Vagina (tissue), 2 donors: ENCODE measurements at regions not wholly inside any gene's neighbourhood (a gene's known extent, or its start where the extent isn't known, plus 50 kb on each side); places are given as distances from the start of the nearest gene placed in this dataset.
A peak's percentile ranks its signal among the peaks of the same experiment; 100 is the strongest.

ENCODE experiments used
- DNase-seq, 2 donors: peaks; one replicate each; pipeline ENCODE4 v3.0.0-alpha.2; 2017; ENCODE audit errors: extremely low spot score in 2 of 2
- H3K27ac ChIP-seq: fragments of 200-600 bp; sonication (generic); one replicate; pipeline ENCODE4 v1.5.1; 2019
- H3K27me3 ChIP-seq: fragments of 200-600 bp; sonication (generic); one replicate; pipeline ENCODE4 v1.5.1; 2019
- H3K36me3 ChIP-seq, 2 donors: fragments of 200-600 bp; sonication (generic); one replicate each; pipeline ENCODE4 v1.5.1; 2017 to 2019
- H3K4me1 ChIP-seq: fragments of 200-600 bp; sonication (generic); one replicate; pipeline ENCODE4 v1.5.1; 2019
- H3K4me3 ChIP-seq, 2 donors: fragments of 200-600 bp; sonication (generic); 1 replicate in 1 of 2; 2 replicates in 1 of 2; pipeline ENCODE4 v1.5.1; 2016 to 2019
- H3K9me3 ChIP-seq: fragments of 200-600 bp; sonication (generic); one replicate; pipeline ENCODE4 v1.5.1; 2019
- CTCF ChIP-seq, 3 experiments: fragments of 450-650 bp in 2 of 3; fragments of 200-600 bp in 1 of 3; sonication (generic) in 1 of 3; IDR thresholded peaks; one replicate each; pipeline ENCODE4 v1.5.1; 2017 to 2019; ENCODE audit warnings: antibody characterized with exemption in 3 of 3, mild to moderate bottlenecking in 2 of 3, moderate library complexity in 2 of 3
- POLR2A ChIP-seq, 2 donors: fragments of 450-650 bp; IDR thresholded peaks; one replicate each; pipeline ENCODE4 v1.6.1; 2017; ENCODE audit warnings: antibody characterized with exemption in 2 of 2, mild to moderate bottlenecking in 2 of 2, moderate library complexity in 2 of 2
- POLR2AphosphoS5 ChIP-seq, 2 donors: sonication (generic); formaldehyde crosslinking; IDR thresholded peaks; one replicate each; pipeline ENCODE4 v1.9.0; 2017; ENCODE audit warnings: antibody characterized with exemption in 2 of 2, mild to moderate bottlenecking in 2 of 2, low read depth in 1 of 2; ENCODE audit not compliant: insufficient read depth in 1 of 2
- intact Hi-C: fragments of 100-400 bp; cut with DNase I; formaldehyde crosslinking; loops from one replicate; pipeline ENCODE4 v1.15.1; 2023

- no peaks in the 10 kb centered on the region for H3K36me3 ChIP-seq
Measured at GRCh38 chr17:34066528-34066927, 188.6 kb upstream of the CCL2 start.

GRCh38 chr17:34067011-34067410, 188.1 kb upstream of the CCL2 start:
- H3K36me3 ChIP-seq, result no peaks in the 10 kb centered on the region
- no peaks in the 10 kb centered on the region for H3K27me3 ChIP-seq
- intact Hi-C loops, result no loop called here
- no peak for DNase-seq
- TF ChIP-seq POLR2A (IDR thresholded peaks at IDR 0.05) (no peak), POLR2AphosphoS5 (IDR thresholded peaks at IDR 0.05; ENCODE audit: insufficient read depth in 1 of 2, low read depth in 1 of 2) (no peak), CTCF (IDR thresholded peaks at IDR 0.05) (no peak)
- no peak overlapping the region for H3K27ac ChIP-seq
- no peak overlapping the region for H3K4me3 ChIP-seq
- no peaks in the 10 kb centered on the region for H3K4me1 ChIP-seq
- H3K9me3 ChIP-seq, result no peaks in the 10 kb centered on the region

More at GRCh38 chr17:34066528-34066927, 188.6 kb upstream of the CCL2 start:
- Histone ChIP-seq H3K9me3 (no peaks in the 10 kb centered on the region), H3K27me3 (no peaks in the 10 kb centered on the region), H3K4me3 (no peak overlapping the region), H3K27ac (no peak overlapping the region), H3K4me1 (no peaks in the 10 kb centered on the region)
- TF ChIP-seq CTCF (IDR thresholded peaks at IDR 0.05), result no peak
- TF ChIP-seq POLR2A (IDR thresholded peaks at IDR 0.05), result no peak
- TF ChIP-seq POLR2AphosphoS5 (IDR thresholded peaks at IDR 0.05; ENCODE audit: insufficient read depth in 1 of 2, low read depth in 1 of 2), result no peak
- intact Hi-C loops, result no loop called here
- peak; percentile 52 to 64 for DNase-seq

GRCh38 chr17:34068571-34068970, 186.5 kb upstream of the CCL2 start:
- Histone ChIP-seq H3K27ac (no peak overlapping the region), H3K36me3 (no peaks in the 10 kb centered on the region), H3K27me3 (no peaks in the 10 kb centered on the region), H3K4me3 (no peak overlapping the region), H3K4me1 (no peaks in the 10 kb centered on the region), H3K9me3 (no peaks in the 10 kb centered on the region)
- TF ChIP-seq POLR2A (IDR thresholded peaks at IDR 0.05), result no peak
- no peak for TF ChIP-seq CTCF (IDR thresholded peaks at IDR 0.05)
- no peak for TF ChIP-seq POLR2AphosphoS5 (IDR thresholded peaks at IDR 0.05; ENCODE audit: insufficient read depth in 1 of 2, low read depth in 1 of 2)
- DNase-seq, result peak in 1 of 2 donors; percentile 4
- intact Hi-C loops, result no loop called here

GRCh38 chr17:34070712-34071111, 184.4 kb upstream of the CCL2 start:
- Histone ChIP-seq H3K36me3 (no peaks in the 10 kb centered on the region), H3K4me1 (no peaks in the 10 kb centered on the region)
- TF ChIP-seq POLR2AphosphoS5 (IDR thresholded peaks at IDR 0.05; ENCODE audit: insufficient read depth in 1 of 2, low read depth in 1 of 2) (no peak), CTCF (IDR thresholded peaks at IDR 0.05) (no peak), POLR2A (IDR thresholded peaks at IDR 0.05) (no peak)

GRCh38 chr17:34071886-34072420, 183.1 kb upstream of the CCL2 start:
- intact Hi-C loops, result no loop called here
- peak; percentile 20 to 49 for DNase-seq
- Histone ChIP-seq H3K9me3 (no peaks in the 10 kb centered on the region), H3K27me3 (no peaks in the 10 kb centered on the region), H3K27ac (no peak overlapping the region), H3K4me1 (no peaks in the 10 kb centered on the region), H3K4me3 (no peak overlapping the region), H3K36me3 (no peaks in the 10 kb centered on the region)
- TF ChIP-seq POLR2A (IDR thresholded peaks at IDR 0.05) (no peak), POLR2AphosphoS5 (IDR thresholded peaks at IDR 0.05; ENCODE audit: insufficient read depth in 1 of 2, low read depth in 1 of 2) (no peak), CTCF (IDR thresholded peaks at IDR 0.05) (no peak)

More at GRCh38 chr17:34070712-34071111, 184.4 kb upstream of the CCL2 start:
- DNase-seq, result peak; percentile 52 to 64
- Histone ChIP-seq H3K4me3 (no peak overlapping the region), H3K27me3 (no peaks in the 10 kb centered on the region), H3K9me3 (no peaks in the 10 kb centered on the region), H3K27ac (no peak overlapping the region)
- intact Hi-C loops, result no loop called here
